Right forelimb (tissue), 1 donor: ENCODE measurements at regions not wholly inside any gene's neighbourhood (a gene's known extent, or its start where the extent isn't known, plus 50 kb on each side); places are given as distances from the start of the nearest gene placed in this dataset.
"Not testable (repeated sequence)": the region's sequence is repeated elsewhere in the genome, so short reads cannot be mapped to it uniquely, and the experiment has no call there.

Source experiments
- DNase-seq: peaks from one replicate; pipeline ENCODE4 v3.0.0-alpha.2; 2018

DNA sequence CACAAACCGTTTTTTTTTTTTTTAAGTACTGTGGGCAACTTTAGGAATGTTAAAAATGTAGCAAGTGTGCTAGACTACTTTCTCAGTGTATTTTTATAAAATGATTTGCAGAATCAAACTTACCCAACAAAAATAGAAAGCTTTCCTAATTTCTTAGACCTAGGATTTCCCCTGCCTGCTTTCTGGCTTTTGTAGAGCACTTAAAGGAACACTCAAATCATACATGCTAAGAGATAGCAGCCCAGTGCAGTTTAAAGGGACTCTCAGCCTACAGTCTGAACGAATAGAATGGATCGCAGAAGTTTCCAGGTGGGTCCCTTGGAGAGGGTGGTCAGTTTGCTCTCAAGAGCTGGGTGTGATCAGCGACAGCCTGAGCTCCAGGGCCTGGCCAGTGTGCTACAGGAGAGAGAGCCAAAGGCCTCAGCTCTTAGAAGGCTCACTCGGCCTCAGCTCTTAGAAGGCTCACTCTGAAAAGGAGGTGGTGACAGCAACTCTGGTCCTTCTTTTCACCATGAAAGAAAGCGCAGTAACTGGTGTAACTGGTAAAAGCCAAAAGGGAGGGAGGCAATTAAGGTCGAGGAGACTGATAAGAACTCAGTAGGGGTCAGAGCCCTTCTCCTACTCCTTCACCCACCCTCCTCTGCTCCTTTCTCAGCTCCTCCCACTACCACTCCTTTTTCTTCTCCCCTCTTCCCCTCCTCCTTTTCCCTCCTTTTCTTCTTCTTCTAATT lies 142.4 kb downstream of the ZFP64 start:
- DNase-seq, result no peak

DNA sequence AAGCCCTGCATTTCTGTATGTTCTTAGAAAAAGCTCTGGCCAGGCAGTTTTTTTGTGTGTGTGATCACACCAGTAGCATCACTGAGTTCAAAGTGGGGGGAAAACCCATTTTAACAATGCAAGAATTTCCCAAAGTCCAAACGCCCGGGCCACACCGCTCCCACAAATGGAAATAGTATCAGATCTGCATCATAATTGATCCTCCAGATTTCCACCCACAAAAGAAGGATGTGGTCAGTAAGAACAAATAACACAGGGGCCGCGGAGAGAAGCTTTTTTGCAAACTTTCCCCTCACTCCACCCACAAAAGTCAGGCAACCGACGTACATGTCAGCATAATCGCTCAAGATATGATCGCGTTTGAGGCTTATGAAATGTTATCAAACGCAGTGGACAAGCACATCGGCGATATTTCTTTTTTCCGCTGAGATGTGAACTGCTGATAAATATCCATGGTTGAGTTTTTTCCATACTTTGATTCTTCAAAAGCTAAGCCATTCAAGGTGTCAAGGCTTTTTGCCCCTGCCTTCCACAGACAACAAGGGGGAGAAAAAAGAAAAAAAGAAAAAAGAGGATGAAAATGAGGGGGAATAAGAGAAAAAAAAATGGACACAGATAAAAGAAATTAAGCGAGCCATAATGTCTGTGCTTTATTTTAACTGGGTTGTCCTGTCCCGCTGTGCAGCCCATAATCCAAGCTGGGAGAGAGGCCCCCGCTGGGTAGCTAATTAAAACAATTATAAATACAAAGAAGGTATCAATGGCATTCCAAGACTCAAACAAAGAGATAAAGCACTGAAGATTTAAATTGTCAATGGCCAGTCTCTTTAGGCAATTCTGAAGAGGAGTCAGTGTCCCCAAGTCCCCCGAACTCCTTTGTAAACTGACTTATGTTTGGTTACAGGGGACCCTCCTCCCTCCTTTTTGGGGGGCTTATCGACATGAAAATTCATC lies 143.5 kb downstream of the ZFP64 start:
- DNase-seq, result no peak

DNA sequence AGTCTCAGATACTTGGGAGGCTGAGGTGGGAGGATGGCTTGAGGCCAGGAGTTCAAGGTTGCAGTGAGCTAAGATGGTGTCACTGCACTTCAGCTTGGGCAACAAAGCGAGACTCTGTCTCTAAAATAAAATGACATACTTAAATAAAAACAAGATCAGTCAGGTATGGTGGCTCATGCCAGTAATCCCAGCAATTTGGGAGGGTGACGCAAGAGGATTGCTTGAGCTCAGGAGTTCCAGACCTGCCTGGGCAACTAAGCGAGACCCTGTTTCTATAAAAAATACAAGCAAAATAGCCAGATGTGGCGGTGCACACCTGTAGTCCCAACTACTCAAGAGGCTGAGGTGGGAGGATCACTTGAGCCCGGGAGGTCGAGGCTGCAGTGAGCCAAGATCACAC lies 149.6 kb downstream of the ZFP64 start:
- no peak for DNase-seq

DNA sequence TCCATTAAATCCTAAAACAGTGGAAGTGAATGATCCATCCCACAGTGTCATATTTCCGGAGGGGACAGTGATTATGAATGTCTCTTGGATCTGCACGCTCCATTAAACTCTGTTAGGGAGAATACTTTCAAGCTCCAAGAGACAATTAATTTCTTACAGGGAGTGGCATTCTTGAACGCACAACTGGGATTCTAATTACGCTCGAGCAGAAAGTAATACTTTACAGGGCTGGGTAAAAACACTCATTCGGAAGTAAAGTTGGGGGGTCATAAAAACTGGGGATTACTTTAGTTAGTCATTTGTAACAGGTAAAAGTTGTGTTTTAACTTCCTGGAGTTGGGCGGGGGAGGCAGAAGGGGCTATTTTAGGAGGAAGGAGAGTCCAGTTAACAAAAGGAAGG lies 151.8 kb downstream of the ZFP64 start:
- no peak for DNase-seq

DNA sequence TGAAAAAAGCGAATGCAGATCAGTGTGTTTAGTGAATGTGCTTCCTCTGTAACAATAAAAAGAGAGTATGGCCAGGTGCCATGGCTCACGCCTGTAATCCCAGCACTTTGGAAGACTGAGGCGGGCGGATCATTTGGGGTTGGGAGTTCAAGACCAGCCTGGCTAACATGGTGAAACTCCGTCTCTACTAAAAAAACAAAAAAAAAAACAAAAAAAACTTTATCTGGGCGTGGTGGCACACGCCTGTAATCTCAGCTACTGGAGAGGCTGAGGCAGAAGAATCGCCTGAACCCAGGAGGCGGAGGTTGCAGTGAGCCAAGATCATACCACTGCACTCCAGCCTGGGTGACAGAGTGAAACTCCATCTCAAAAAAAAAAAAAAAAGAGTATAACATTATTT lies 152.9 kb downstream of the ZFP64 start:
- DNase-seq, result not testable (repeated sequence)

DNA sequence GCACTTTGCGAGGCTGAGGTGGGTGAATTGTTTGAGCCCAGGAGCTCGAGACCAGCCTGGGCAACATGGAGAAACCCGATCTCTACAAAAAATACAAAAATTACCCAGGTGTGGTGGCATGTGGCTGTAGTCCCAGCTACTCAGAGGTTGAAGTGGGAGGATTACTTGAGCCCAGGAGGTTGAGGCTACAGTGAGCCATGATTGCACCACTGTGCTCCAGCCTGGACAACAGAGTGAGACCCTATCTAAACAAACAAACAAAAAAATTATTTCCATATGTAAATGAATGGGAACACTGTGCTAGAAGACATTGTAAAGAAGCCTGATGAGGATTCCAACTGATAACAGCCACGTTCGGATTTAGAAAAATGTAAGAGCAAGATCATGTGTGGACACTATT lies 154.2 kb downstream of the ZFP64 start:
- DNase-seq, result no peak

DNA sequence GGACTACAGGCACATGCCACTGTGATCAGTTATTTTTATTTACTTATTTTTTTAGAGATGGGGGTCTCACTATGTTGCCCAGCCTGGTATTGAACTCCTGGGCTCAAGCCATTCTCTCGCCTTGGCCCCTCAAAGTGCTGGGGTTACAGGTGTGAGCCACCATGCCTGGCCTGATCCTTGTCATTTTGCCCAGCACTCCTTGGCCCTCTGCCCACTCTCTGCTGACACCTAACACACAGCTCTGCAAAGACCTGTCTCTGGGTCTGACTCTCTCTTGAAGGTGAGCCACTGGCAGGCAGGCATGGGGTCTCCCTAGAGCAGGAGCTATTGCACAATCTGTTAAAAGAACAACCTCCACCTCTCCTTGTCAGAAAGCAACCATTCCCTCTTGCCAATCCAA lies 155.6 kb downstream of the ZFP64 start:
- DNase-seq, result no peak

DNA sequence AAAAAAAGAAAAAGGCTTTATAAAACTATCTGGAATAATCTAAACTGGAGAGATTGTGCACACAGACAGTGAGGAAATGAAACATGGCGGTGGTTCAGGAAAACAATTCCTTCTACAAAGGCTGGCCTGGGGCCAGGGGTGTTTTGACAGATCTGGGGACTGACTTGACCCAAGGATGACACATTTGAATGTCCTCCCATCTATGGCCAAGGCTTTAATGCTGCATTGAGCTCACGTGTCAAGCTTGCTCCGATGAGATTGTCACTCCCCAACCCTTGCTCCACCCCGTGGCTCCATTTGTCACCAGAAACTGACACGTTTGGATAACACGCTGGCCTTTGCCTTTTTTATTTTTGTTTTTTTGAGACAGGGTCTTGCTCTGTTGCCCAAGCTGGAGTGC lies 156.1 kb downstream of the ZFP64 start:
- no peak for DNase-seq

DNA sequence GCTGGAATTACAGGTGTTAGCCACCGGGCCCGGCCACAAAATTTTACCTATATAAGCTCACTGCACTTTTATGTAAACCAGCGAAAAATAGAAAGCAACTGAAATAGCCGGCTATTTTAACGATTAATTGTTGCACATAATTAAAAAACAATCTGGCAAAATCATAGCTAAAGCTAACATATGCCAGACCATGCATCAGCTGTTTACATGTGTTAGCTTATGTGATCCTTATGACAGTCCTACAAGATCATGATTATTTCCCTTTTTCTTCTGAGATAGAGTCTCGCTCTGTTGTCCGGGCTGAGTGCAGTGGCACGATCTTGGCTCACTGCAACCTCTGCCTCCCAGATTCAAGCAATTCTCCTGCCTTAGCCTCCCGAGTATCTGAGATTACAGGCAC lies 157.0 kb downstream of the ZFP64 start:
- DNase-seq, result no peak

DNA sequence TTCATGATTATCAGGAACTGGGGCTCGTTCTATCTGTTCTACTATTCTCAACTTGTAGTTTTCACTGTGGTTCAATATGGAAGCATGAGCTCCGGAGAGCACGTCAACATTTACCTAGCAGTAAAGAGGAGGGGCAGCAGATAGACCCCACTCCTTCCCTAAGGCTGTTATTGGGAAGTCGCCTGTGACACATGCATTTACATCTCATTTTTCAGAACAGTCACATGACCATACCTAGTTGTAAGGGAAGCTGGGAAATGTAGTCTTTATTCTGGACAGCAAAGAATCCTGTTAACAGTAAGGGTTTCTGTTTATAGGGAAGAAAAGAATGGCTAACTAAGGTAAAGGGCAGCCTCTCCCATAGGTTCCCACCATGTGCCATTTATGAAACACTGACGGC lies 158.3 kb downstream of the ZFP64 start:
- no peak for DNase-seq

DNA sequence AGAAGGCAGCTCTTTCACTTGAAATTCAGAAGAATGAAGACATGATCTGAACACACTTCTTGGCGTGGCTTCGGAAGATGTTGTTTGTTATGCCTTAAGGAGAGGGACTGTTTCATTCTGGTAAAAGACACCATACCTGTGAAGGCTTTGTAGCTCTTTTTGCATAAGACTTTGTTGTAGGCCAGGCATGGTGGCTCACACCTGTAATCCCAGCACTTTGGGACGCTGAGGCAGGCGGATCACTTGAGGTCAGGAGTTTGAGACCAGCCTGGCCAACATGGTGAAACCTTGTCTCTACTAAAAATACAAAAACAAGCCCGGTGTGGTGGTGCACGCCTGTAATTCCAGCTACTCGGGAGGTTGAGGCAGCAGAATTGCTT lies 159.3 kb downstream of the ZFP64 start:
- not testable (repeated sequence) for DNase-seq

DNA sequence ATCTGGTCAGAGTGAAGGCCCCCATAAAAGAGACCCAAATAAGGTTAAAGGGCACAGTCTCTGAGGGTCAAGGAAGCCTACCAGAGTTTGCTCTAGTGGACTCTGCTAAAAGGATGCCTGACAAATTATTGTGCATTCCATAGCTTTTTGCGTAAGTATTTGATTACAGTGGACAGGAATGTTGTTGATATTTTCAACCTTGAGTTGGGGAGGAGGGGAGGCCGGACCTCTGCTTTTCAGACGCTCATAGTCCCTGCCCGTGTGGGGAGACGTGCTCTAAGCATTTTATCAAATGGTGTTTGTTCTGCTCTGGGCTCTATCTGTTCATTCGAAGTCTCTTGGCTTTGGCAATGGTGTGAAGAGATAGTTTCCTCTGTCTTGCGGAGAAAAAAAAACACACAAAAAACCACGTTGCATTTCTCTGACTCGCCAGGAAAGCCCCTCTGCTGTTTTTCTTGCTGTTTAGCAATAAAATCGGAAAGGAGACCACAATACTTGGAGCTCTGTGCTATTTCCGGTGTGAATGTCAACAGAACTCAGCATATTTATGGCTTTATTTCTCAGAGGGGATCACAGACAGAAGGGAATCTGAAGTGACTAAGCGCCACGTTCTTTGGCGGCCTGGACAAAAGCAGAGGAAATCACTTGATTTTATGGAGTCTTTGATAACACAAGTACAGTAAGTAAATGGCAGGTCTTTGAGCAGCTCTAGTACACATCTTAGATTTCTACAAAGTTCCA lies 159.8 kb downstream of the ZFP64 start:
- DNase-seq, result peak; percentile 47

DNA sequence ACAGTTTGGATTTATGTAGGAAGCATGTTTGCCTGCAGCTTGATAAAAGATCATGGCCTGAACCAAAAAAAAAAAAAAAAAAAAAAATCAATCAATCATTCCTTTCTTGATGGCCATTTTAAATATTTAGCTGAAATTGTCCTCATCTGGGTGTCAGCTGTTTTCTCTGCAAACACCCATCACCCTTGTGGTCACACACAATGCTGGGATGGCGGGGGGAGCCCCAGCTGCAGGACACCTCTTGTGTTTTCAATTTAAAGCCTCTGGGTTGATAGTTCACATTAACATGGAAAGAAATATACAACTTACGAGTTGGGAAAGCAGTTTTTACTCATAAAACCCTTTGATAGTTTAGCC lies 160.4 kb downstream of the ZFP64 start:
- DNase-seq, result no peak

DNA sequence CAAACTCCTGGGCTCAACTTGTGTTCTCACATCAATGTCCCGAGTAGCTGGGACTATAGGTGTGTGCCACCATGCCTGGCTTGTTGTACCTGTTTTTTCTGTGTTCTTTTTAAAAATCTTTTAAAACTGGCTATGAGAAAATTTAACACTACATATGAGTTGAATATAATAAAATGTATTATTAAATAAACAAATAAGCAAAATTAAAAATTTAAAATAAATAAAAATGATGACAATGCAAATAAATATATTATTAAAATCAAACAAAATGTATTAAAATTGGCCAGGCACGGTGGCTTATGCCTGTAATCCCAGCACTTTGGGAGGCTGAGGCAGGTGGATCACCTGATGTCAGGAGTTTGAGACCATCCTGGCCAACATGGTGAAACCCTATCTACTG lies 162.4 kb downstream of the ZFP64 start:
- DNase-seq, result not testable (repeated sequence)

DNA sequence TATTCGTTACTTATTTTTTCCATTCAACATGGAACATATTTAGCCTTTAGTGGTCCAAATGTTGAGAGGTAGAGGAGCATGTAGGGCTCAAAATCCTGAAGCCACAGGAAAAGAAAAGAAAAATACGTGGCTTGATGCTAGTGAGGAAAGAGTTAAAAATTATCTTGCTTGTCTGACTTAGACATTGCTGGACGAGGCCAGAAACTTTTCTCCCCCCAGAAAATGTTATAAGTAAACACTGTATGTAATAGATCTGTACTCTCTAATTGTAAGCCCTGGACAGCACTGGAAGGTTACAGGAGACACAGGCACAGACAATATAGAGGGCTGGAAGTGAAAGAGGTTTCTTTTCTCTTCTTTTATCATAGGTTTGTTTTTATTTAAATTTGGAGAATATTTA lies 165.6 kb downstream of the ZFP64 start:
- no peak for DNase-seq

DNA sequence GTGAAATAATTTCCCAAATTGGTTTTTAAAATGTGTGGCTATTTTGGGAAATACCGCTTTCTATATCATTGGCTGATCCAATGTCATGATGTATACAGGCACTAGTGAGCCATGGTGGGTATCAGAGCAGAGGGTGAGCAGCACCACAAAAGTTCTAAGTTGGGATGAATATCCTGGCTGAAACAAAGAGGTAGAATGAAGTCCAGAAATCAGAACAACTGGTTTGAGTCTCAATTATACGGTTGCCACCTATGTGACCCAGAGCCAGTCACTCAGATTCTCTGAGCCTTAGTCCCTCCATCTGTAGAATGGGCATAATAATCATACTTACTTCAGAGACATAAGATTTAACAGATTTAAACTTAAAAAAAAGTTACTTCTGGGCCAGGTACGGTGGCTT lies 172.3 kb downstream of the ZFP64 start:
- DNase-seq, result no peak

DNA sequence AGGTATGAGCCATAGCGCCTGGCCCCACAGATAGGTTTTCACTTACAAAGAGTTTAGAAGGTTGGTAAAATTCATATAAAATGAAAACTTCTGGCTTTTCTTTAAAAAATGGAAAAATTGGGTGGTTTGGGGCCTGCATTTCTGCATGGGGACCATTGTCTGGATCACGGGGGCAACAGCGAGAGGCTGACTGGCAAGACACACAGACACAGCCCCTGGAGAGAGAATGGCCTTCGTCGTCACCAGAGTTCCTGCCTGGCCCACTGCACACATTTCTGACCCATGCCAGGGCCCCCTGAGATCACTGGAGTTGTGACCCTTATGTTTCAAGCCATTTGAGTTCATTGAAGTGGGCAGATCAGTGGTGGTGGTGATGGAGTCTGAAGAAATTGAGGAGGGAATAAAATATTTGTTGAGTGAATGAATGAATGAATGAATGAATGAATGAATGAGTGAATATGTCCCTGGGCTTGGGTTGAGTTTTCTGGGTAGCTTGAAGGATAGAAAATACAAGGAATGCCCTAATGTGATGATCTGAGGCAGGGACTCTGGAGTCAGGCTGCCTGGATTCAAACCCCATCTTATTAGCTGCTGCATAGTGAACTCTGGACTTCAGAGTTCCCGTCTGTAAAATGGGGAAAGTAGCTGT lies 173.8 kb downstream of the ZFP64 start:
- DNase-seq, result no peak

DNA sequence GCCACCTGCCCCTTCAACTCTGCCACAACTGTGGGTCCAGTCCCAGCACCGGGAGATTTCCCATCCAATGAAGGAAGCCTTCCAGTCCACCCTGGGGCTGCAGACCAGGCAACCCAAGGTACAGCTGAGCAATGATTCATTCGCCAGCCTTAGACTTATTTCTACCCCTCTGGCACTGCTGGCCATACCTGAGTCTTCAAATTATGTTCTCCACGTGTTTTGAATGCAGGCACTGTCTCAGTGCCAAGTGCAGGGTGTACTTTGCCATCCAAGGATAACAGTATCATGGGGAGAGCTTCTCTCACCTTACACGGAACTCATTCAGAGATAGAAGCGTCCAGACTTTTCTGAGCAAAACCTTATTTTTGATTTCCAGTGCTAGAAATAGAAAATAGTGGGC lies 175.6 kb downstream of the ZFP64 start:
- no peak for DNase-seq

DNA sequence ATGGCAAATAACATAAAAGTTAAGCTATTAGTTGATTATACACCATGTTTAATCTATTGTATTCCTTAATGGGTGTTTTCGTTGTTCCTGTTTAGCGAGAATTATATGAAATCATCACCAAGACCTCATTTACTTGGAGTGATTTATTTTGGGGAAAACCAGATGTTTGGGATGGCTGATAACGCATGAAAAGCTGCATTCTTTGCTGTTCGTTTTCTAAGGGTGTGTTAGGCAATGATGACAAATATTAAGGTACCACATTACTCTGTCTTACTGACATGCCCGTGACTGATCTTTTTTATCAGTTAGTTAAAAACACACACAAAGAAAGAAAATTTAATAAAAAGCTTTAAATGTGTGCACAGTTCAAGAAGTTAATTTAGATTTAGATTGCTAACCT lies 176.4 kb downstream of the ZFP64 start:
- no peak for DNase-seq

DNA sequence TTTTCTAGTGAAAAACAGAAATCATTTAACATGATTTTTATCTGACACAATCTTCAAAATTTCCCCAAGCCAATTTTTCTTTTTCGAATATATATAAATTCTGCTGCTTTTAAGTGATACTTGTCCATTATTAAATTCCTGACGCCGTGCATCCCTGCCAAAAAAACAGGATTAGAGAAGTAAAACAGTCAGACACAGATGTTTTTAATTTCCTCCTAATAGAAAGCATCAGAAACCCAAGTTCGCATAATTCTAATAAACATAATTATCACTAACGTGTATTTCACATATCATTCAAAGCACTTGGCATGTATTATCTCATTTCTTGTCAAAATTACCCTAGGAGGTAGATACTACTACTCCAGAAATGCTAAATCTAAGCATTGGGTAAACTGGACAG lies 179.5 kb downstream of the ZFP64 start:
- no peak for DNase-seq

DNA sequence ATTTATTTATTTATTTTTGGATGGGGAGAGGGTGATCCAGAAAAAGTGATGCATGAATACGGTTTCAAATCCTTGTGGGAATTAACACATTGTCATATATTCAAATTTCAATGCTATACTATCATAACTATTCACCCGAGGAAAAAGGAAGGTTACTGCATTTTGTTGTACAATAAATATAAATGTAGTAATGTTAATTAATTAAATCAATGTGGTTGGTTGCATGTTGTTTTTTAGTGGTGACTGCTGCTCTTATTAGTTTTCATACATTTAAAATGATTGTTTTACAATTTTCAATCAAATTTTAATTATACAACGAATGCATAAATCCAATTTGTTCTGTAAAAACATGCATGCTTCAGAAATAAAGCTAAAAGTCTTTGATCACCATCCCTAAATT lies 180.5 kb downstream of the ZFP64 start:
- DNase-seq, result no peak

DNA sequence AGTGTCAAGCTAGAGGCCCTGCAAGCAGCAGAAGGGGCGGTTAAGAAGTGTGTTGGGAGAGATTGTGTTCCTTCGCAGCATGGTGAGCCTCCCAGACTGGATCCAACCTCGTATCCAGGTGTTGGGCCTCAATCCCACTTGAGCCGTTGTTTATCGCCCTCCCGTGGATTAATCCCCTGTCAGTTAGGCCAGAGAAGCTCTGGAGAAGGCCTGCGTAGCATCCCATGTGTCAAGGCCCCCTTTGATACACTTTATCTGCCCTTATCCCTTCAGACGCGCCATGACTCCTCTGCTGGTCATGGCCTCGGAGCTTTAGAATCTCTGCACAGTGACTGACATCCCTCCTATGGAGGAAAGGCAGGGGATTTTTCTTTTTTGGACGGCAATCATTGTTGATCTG lies 181.0 kb downstream of the ZFP64 start:
- no peak for DNase-seq

DNA sequence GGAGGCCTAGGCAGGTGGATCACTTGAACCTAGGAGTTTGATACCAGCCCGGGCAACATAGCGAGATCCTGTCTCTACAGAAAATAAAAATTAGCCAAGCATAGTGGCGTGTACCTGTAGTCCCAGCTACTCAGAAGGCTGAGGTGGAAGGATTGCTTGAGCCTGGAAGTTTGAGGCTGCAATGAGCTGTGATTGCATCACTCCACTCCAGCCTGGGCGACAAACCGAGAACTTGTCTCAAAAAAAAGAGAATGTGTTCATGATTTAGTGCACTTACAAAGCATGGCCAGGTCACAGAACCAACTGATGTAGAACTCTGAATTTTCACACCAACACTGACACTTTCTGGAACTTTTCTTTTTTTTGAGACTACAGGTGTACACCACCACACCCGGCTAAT lies 182.7 kb downstream of the ZFP64 start:
- DNase-seq, result no peak
